Gastroesophageal sphincter (tissue), 3 donors: ENCODE measurements at regions not wholly inside any gene's neighbourhood (a gene's known extent, or its start where the extent isn't known, plus 50 kb on each side); places are given as distances from the start of the nearest gene placed in this dataset.

Source experiments
- EP300 ChIP-seq: sonication (generic); formaldehyde crosslinking; IDR thresholded peaks from one replicate; pipeline ENCODE4 v1.6.1; 2017; ENCODE audit warnings: antibody characterized with exemption, mild to moderate bottlenecking
- POLR2A ChIP-seq, 2 donors: fragments of 450-650 bp; IDR thresholded peaks; one replicate each; pipeline ENCODE4 v1.6.1; 2017; ENCODE audit warnings: antibody characterized with exemption in 2 of 2, mild to moderate bottlenecking in 2 of 2, moderate library complexity in 1 of 2
- POLR2AphosphoS5 ChIP-seq: sonication (generic); formaldehyde crosslinking; IDR thresholded peaks from one replicate; pipeline ENCODE4 v1.6.1; 2017; ENCODE audit warnings: antibody characterized with exemption
- TF ChIP-seq, protein P1 (sequence below), 4 experiments: fragments of 200-600 bp in 2 of 4; fragments of 450-650 bp in 2 of 4; sonication (generic) in 1 of 4; IDR thresholded peaks; one replicate each; pipeline ENCODE4 v1.5.1; 2017 to 2019; ENCODE audit warnings: antibody characterized with exemption in 4 of 4, mild to moderate bottlenecking in 2 of 4, moderate library complexity in 2 of 4

GRCh38 chr5:71809446-71809845 is 90.4 kb downstream of the CARTPT start:
- TF ChIP-seq, protein P1, sequence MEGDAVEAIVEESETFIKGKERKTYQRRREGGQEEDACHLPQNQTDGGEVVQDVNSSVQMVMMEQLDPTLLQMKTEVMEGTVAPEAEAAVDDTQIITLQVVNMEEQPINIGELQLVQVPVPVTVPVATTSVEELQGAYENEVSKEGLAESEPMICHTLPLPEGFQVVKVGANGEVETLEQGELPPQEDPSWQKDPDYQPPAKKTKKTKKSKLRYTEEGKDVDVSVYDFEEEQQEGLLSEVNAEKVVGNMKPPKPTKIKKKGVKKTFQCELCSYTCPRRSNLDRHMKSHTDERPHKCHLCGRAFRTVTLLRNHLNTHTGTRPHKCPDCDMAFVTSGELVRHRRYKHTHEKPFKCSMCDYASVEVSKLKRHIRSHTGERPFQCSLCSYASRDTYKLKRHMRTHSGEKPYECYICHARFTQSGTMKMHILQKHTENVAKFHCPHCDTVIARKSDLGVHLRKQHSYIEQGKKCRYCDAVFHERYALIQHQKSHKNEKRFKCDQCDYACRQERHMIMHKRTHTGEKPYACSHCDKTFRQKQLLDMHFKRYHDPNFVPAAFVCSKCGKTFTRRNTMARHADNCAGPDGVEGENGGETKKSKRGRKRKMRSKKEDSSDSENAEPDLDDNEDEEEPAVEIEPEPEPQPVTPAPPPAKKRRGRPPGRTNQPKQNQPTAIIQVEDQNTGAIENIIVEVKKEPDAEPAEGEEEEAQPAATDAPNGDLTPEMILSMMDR (IDR thresholded peaks at IDR 0.05), result no peak
- no peak for TF ChIP-seq POLR2A (IDR thresholded peaks at IDR 0.05)
- no peak for TF ChIP-seq POLR2AphosphoS5
- no peak for TF ChIP-seq EP300
